H9 (cell line): ENCODE measurements at regions not wholly inside any gene's neighbourhood (a gene's known extent, or its start where the extent isn't known, plus 50 kb on each side); places are given as distances from the start of the nearest gene placed in this dataset.

Experiments
- DNase-seq: peaks from one replicate; pipeline ENCODE4 v3.0.0-alpha.2; 2017
- H2AFZ ChIP-seq: one replicate; pipeline ENCODE4 v1.6.1; 2013; ENCODE audit warnings: mild to moderate bottlenecking, low read length, control low read depth, moderate library complexity
- H2AK5ac ChIP-seq: 2 replicates; pipeline ENCODE4 v1.6.1; 2013; ENCODE audit warnings: low read length, control low read depth, mixed read lengths; ENCODE audit not compliant: insufficient read length
- H2BK120ac ChIP-seq: one replicate; pipeline ENCODE4 v1.6.1; 2013; ENCODE audit warnings: low read depth, mild to moderate bottlenecking, low read length, control low read depth, inconsistent platforms; ENCODE audit not compliant: poor library complexity, severe bottlenecking
- H2BK12ac ChIP-seq: 2 replicates; pipeline ENCODE4 v1.6.1; 2013; ENCODE audit warnings: low read length, control low read depth, mixed read lengths, low read depth; ENCODE audit not compliant: insufficient read length
- H2BK15ac ChIP-seq: 2 replicates; pipeline ENCODE4 v1.6.1; 2013; ENCODE audit warnings: low read depth, low read length, control low read depth
- H2BK20ac ChIP-seq: one replicate; pipeline ENCODE4 v1.6.1; 2013; ENCODE audit warnings: low read depth, mild to moderate bottlenecking, low read length, control low read depth, inconsistent platforms; ENCODE audit not compliant: poor library complexity, severe bottlenecking
- H2BK5ac ChIP-seq: 2 replicates; pipeline ENCODE4 v1.6.1; 2013; ENCODE audit warnings: low read length, control low read depth, mixed read lengths; ENCODE audit not compliant: insufficient read length
- H3K14ac ChIP-seq: 2 replicates; pipeline ENCODE4 v1.6.1; 2013; ENCODE audit warnings: low read length, control low read depth; ENCODE audit not compliant: insufficient read depth
- H3K18ac ChIP-seq: 2 replicates; pipeline ENCODE4 v1.6.1; 2013; ENCODE audit warnings: low read depth, mild to moderate bottlenecking, mixed read lengths, low read length, control low read depth; ENCODE audit not compliant: insufficient read length
- H3K23ac ChIP-seq: 2 replicates; pipeline ENCODE4 v1.6.1; 2013; ENCODE audit warnings: low read length, control low read depth, mixed read lengths, low read depth; ENCODE audit not compliant: insufficient read length
- H3K23me2 ChIP-seq: 2 replicates; pipeline ENCODE4 v1.6.1; 2013; ENCODE audit warnings: low read depth, mild to moderate bottlenecking, mixed read lengths, low read length, control low read depth; ENCODE audit not compliant: insufficient read length, poor library complexity, severe bottlenecking
- H3K27ac ChIP-seq: 2 replicates; pipeline ENCODE4 v1.5.1; 2013; ENCODE audit warnings: low read length, control low read depth, mixed read lengths, low read depth; ENCODE audit not compliant: insufficient read length
- H3K27me3 ChIP-seq: 2 replicates; pipeline ENCODE4 v1.6.1; 2013; ENCODE audit warnings: low read length, control low read depth, inconsistent platforms; ENCODE audit not compliant: insufficient read depth
- H3K4ac ChIP-seq: 2 replicates; pipeline ENCODE4 v1.6.1; 2013; ENCODE audit warnings: low read depth, mild to moderate bottlenecking, control low read depth, inconsistent platforms, low read length, moderate library complexity
- H3K4me1 ChIP-seq: 2 replicates; pipeline ENCODE4 v1.6.1; 2013; ENCODE audit warnings: low read length, control low read depth, inconsistent platforms; ENCODE audit not compliant: insufficient read depth
- H3K4me2 ChIP-seq: 2 replicates; pipeline ENCODE4 v1.6.1; 2013; ENCODE audit warnings: low read length, control low read depth, mixed read lengths; ENCODE audit not compliant: insufficient read length, insufficient read depth
- H3K56ac ChIP-seq: 2 replicates; pipeline ENCODE4 v1.6.1; 2013; ENCODE audit warnings: low read depth, mild to moderate bottlenecking, mixed read lengths, low read length, control low read depth; ENCODE audit not compliant: insufficient read length
- H3K79me1 ChIP-seq: 2 replicates; pipeline ENCODE4 v1.6.1; 2013; ENCODE audit warnings: low read depth, mild to moderate bottlenecking, moderate library complexity, low read length, control low read depth, inconsistent platforms; ENCODE audit not compliant: insufficient read depth, poor library complexity, severe bottlenecking
- H3K79me2 ChIP-seq: 2 replicates; pipeline ENCODE4 v1.6.1; 2013; ENCODE audit warnings: low read length, control low read depth, inconsistent platforms; ENCODE audit not compliant: insufficient read depth
- H3K9ac ChIP-seq: 2 replicates; pipeline ENCODE4 v1.6.1; 2013; ENCODE audit warnings: low read length, control low read depth, mixed read lengths; ENCODE audit not compliant: insufficient read length; ENCODE audit errors: extremely low read depth
- H3K9me3 ChIP-seq: one replicate; pipeline ENCODE4 v1.6.1; 2013; ENCODE audit warnings: low read depth, low read length, inconsistent platforms; ENCODE audit not compliant: control insufficient read depth
- H3T11ph ChIP-seq: one replicate; pipeline ENCODE4 v1.6.1; 2013; ENCODE audit warnings: mild to moderate bottlenecking, low read length, control low read depth, inconsistent platforms
- H4K20me1 ChIP-seq: one replicate; pipeline ENCODE4 v1.6.1; 2013; ENCODE audit not compliant: control insufficient read depth, insufficient read length, insufficient read depth
- H4K5ac ChIP-seq: 2 replicates; pipeline ENCODE4 v1.6.1; 2013; ENCODE audit warnings: low read depth, mild to moderate bottlenecking, mixed read lengths, low read length, control low read depth; ENCODE audit not compliant: insufficient read length
- H4K8ac ChIP-seq: replicated peaks from 2 replicates; pipeline ENCODE4 v1.6.1; 2013; ENCODE audit warnings: low read length, control low read depth, mixed read lengths, low read depth; ENCODE audit not compliant: insufficient read length
- H4K91ac ChIP-seq: 2 replicates; pipeline ENCODE4 v1.6.1; 2013; ENCODE audit warnings: low read depth, mild to moderate bottlenecking, moderate library complexity, mixed read lengths, low read length, control low read depth; ENCODE audit not compliant: insufficient read length
- H3K27ac Mint-ChIP-seq, 3 experiments: 2 replicates in 2 of 3; 3 replicates in 1 of 3; pipeline ENCODE4 v1.8.0; 2020 to 2021; ENCODE audit warnings: mixed read lengths in 3 of 3, mild to moderate bottlenecking in 1 of 3, moderate library complexity in 1 of 3
- H3K27me3 Mint-ChIP-seq: 2 replicates; pipeline ENCODE4 v1.8.0; 2021; ENCODE audit warnings: low read depth, mild to moderate bottlenecking, moderate library complexity, mixed read lengths
- H3K36me3 Mint-ChIP-seq, 3 experiments: 2 replicates in 2 of 3; 3 replicates in 1 of 3; pipeline ENCODE4 v1.8.0; 2020 to 2021; ENCODE audit warnings: low read depth in 3 of 3, mixed read lengths in 3 of 3; ENCODE audit not compliant: insufficient read depth in 1 of 3
- H3K4me1 Mint-ChIP-seq, 2 experiments: 2 replicates each; pipeline ENCODE4 v1.8.0; 2020; ENCODE audit warnings: mixed read lengths in 2 of 2
- H3K4me3 Mint-ChIP-seq, 2 experiments: 2 replicates in 1 of 2; 3 replicates in 1 of 2; pipeline ENCODE4 v1.8.0; 2020 to 2021; ENCODE audit warnings: mild to moderate bottlenecking in 2 of 2, mixed read lengths in 2 of 2, moderate library complexity in 1 of 2
- H3K9me3 Mint-ChIP-seq, 2 experiments: 2 replicates in 1 of 2; 3 replicates in 1 of 2; pipeline ENCODE4 v1.8.0; 2020; ENCODE audit warnings: mild to moderate bottlenecking in 2 of 2, mixed read lengths in 2 of 2, moderate library complexity in 1 of 2
- CTCF ChIP-seq: fragments of 200-600 bp; sonication (generic); conservative IDR thresholded peaks from 3 replicates; pipeline ENCODE4 v1.8.0; 2021; ENCODE audit warnings: antibody characterized with exemption, mild to moderate bottlenecking
- WGBS: extraction: QIAGEN DNeasy Blood & Tissue Kit; methylation state at CpG from one replicate; pipeline ENCODE4 v1.1.7; 2013; ENCODE audit warnings: missing lambda C conversion rate, low lambda C conversion rate, mixed read lengths; ENCODE audit not compliant: insufficient read length; ENCODE audit errors: extremely low coverage; 5-methylcytosine and 5-hydroxymethylcytosine counted together

- Histone ChIP-seq H2BK12ac (no peak overlapping the region), H3K4me2 (no peak overlapping the region), H3K27ac (no peak overlapping the region), H2BK120ac (no peak overlapping the region), H4K8ac (no peak overlapping the region), H3K79me2 (no peaks in the 10 kb centered on the region), H3K18ac (no peak overlapping the region), H3K56ac (no peak overlapping the region), H3K23me2 (no peaks in the 10 kb centered on the region), H2BK20ac (no peak overlapping the region), H3K27me3 (no peaks in the 10 kb centered on the region), H3K4ac (no peak overlapping the region), H4K91ac (no peak overlapping the region), H3K79me1 (no peaks in the 10 kb centered on the region), H3K4me1 (no peaks in the 10 kb centered on the region), H3K9ac (no peak overlapping the region), H3K9me3 (no peaks in the 10 kb centered on the region), H2BK15ac (no peak overlapping the region), H3K14ac (no peak overlapping the region), H4K20me1 (no peaks in the 10 kb centered on the region), H2AK5ac (no peak overlapping the region), H4K5ac (no peak overlapping the region), H2BK5ac (no peak overlapping the region), H3K23ac (no peak overlapping the region), H3T11ph (no peak overlapping the region), H2AFZ (no peak overlapping the region)
- Mint-ChIP-seq H3K27me3 (no peaks in the 10 kb centered on the region; the same call in 1 of the 2 replicates), H3K9me3 (no peaks in the 10 kb centered on the region), H3K4me3 (no peak overlapping the region), H3K4me1 (no peaks in the 10 kb centered on the region), H3K27ac (no peak overlapping the region), H3K36me3 (no peaks in the 10 kb centered on the region)
- DNase-seq: no peak
- no CpG with 5 or more reads among the region's 2 CpGs for WGBS
- no peak for TF ChIP-seq CTCF
These were observed 121.8 kb downstream of the NOC3L start for GRCh38 chr10:94240901-94241300.
